ENCODE measurements at regions not wholly inside any gene's neighbourhood (a gene's known extent, or its start where the extent isn't known, plus 50 kb on each side); places are given as distances from the start of the nearest gene placed in this dataset.
"Not testable (repeated sequence)": the region's sequence is repeated elsewhere in the genome, so short reads cannot be mapped to it uniquely, and the experiment has no call there.

- H3K4me3 ChIP-seq (ENCODE audit: insufficient read depth, low read depth, low read length); H2AK9ac ChIP-seq (replicated peaks; ENCODE audit: low read depth, low read length, poor library complexity); BruUV-seq (replicated peaks); H3K9me3 ChIP-seq (ENCODE audit: control insufficient read depth, insufficient read depth, low read length); H3K27me3 ChIP-seq (ENCODE audit: control insufficient read depth, insufficient read depth, low read length); CTCF ChIA-PET; dilution Hi-C loops (cut with HindIII; ENCODE audit: low sequenced_read_pairs, unreplicated experiment); H3K9me1 ChIP-seq (ENCODE audit: insufficient read depth, low read length); in situ Hi-C loops (cut with MboI; ENCODE audit: low sequenced_read_pairs); H4K20me1 ChIP-seq (ENCODE audit: insufficient read depth, low read length); H3K36me3 ChIP-seq (ENCODE audit: control insufficient read depth, insufficient read depth, low read length); POLR2A ChIA-PET (ENCODE audit: unreplicated experiment): not testable (repeated sequence)
- peak overlapping the region; percentile 70 for H3K9ac ChIP-seq (ENCODE audit: low read depth, low read length)
- H2BK15ac ChIP-seq (ENCODE audit: low read depth, low read length): peak overlapping the region; percentile 83
- peak overlapping the region; percentile 92 to 95 for H4K8ac ChIP-seq (ENCODE audit: low read depth in 2 of 2, low read length in 2 of 2)
- peak; percentile 94 for ATAC-seq (ENCODE audit: low read depth)
- peak overlapping the region; percentile 95 for H2BK120ac ChIP-seq (ENCODE audit: low read depth, low read length)
- peak overlapping the region; percentile 88 for H3K23ac ChIP-seq (ENCODE audit: low read depth, low read length)
- intact Hi-C loops (cut with micrococcal nuclease): loop anchor here (5.0 kb wide), 1 partner anchor 142 kb away; no protein-coding TSS in a partner anchor
- peak overlapping the region; percentile 89 for H3K18ac ChIP-seq (ENCODE audit: low read depth, low read length)
- DNase-seq: peak; percentile 75
- peak overlapping the region; percentile 98 for H4K91ac ChIP-seq (ENCODE audit: insufficient read depth, low read depth, low read length)
- peak overlapping the region; percentile 85 for H3K27ac ChIP-seq (ENCODE audit: insufficient read depth, low read length)
- H3K4me2 ChIP-seq (ENCODE audit: low read depth, low read length): peak overlapping the region; percentile 33; the same call in 1 of the 2 replicates
- H2BK20ac ChIP-seq (ENCODE audit: low read depth, low read length): peak overlapping the region; percentile 93
- H2AFZ ChIP-seq (replicated peaks; ENCODE audit: low read length, poor library complexity): peak overlapping the region; percentile 82
- H3K79me1 ChIP-seq (ENCODE audit: low read depth in 1 of 2, low read length in 2 of 2): 0 out of 4 replicates have a peak, but pooled peaks cover 0 to 17% of the 10 kb centered on the region in 2 experiments
- H2AK5ac ChIP-seq (ENCODE audit: low read depth, low read length): peak overlapping the region; percentile 94
- H4K5ac ChIP-seq (ENCODE audit: low read depth, low read length): peak overlapping the region; percentile 90
- H3K4ac ChIP-seq (ENCODE audit: low read depth, low read length): peak overlapping the region; percentile 98
- H3K14ac ChIP-seq (replicated peaks; ENCODE audit: low read depth, low read length): peak overlapping the region; percentile 99
- H3K56ac ChIP-seq (ENCODE audit: extremely low read depth, insufficient read depth, low read length): 0 out of 2 replicates have a peak overlapping the region, but pooled peaks have one; percentile 43
- WGBS, 2 experiments (ENCODE audit: extremely low coverage in 2 of 2, insufficient read length in 1 of 2): 0% methylated on average over 1 of the region's 26 CpGs; no CpG with 5 or more reads in 1 of the 2 experiments
- TF ChIP-seq BHLHE40 (IDR thresholded peaks at IDR 0.05; ENCODE audit: low read depth, low read length): peak; percentile 90
- TF ChIP-seq CTCF (conservative IDR thresholded peaks at IDR 0.05; ENCODE audit: low read depth, low read length): peak; percentile 70
- TF ChIP-seq RAD21 (IDR thresholded peaks at IDR 0.05; ENCODE audit: low read length): peak; percentile 78
- TF ChIP-seq, protein P1, sequence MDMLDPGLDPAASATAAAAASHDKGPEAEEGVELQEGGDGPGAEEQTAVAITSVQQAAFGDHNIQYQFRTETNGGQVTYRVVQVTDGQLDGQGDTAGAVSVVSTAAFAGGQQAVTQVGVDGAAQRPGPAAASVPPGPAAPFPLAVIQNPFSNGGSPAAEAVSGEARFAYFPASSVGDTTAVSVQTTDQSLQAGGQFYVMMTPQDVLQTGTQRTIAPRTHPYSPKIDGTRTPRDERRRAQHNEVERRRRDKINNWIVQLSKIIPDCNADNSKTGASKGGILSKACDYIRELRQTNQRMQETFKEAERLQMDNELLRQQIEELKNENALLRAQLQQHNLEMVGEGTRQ (IDR thresholded peaks at IDR 0.05; ENCODE audit: low read depth, low read length): peak; percentile 90
- peak; percentile 76 for TF ChIP-seq SMC3 (IDR thresholded peaks at IDR 0.05; ENCODE audit: low read depth, low read length)
- H2BK5ac ChIP-seq (ENCODE audit: low read depth, low read length, poor library complexity, severe bottlenecking): peak overlapping the region; percentile 77
- H3K4me1 ChIP-seq (ENCODE audit: control insufficient read depth, insufficient read depth, low read length): peaks cover 14% of the 10 kb centered on the region; the same call in 1 of the 2 replicates
Observed at GRCh38 chr16:29114989-29115801, 130.3 kb downstream of the LAT start.

Data from IMR-90 (cell line).